K562 (cell line): ENCODE measurements at regions not wholly inside any gene's neighbourhood (a gene's known extent, or its start where the extent isn't known, plus 50 kb on each side); places are given as distances from the start of the nearest gene placed in this dataset.

Source experiments
- ATAC-seq: fragments of 200-7000 bp; cut with Tn5 transposase; 3 replicates; pipeline ENCODE4 v1.9.1; 2020; ENCODE audit warnings: moderate library complexity
- BruUV-seq: library from RNA; stranded (reverse); fragments of 400-500 nt; replicated peaks from 2 replicates; lab custom pipeline; 2021; lab: Mats Ljungman, UMichigan
- CTCF ChIA-PET: fragments of 300-600 bp; formaldehyde crosslinking; extraction: SDS; loops from one replicate; lab custom pipeline; 2021; ENCODE audit warnings: low intra/inter-chr PET ratio; lab: Yijun Ruan, JAX
- POLR2A ChIA-PET: fragments of 300-600, 350-650 bp; sonication (Branson Sonifier 250); formaldehyde crosslinking; extraction: SDS; loops from one replicate; lab custom pipeline; 2021; ENCODE audit warnings: antibody characterized with exemption, inconsistent platforms; lab: Yijun Ruan, JAX
- DNase-seq, 4 experiments: peaks; one replicate each; pipeline versions ENCODE4 v3.0.0 to v3.0.0-alpha.2; 2011 to 2018; ENCODE audit warnings: low spot score in 3 of 4, mixed read lengths in 3 of 4; ENCODE audit errors: extremely low read depth in 1 of 4
- FAIRE-seq: peaks from 2 replicates; lab custom pipeline; 2011; peaks lifted over from hg19 to GRCh38; lab: Jason Lieb, UNC
- H2AFZ ChIP-seq: 2 replicates; pipeline ENCODE4 v1.6.0; 2011; ENCODE audit warnings: low read depth, low read length, control low read depth, inconsistent platforms
- H3K27ac ChIP-seq: fragments of 200-600 bp; 3 replicates; pipeline ENCODE4 v1.8.0; 2011; ENCODE audit warnings: low read depth, mild to moderate bottlenecking, control low read depth, inconsistent platforms, low read length, moderate library complexity, mixed read lengths; ENCODE audit errors: extremely low read depth
- H3K27me3 ChIP-seq, 2 experiments: fragments of 300-600 bp in 1 of 2; 2 replicates in 1 of 2; 3 replicates in 1 of 2; pipeline versions ENCODE4 v1.6.0 to v1.8.0; 2011; ENCODE audit warnings: inconsistent platforms in 2 of 2, low read length in 2 of 2, mild to moderate bottlenecking in 1 of 2, mixed read lengths in 1 of 2, moderate library complexity in 1 of 2; ENCODE audit not compliant: control insufficient read depth in 2 of 2, insufficient read depth in 2 of 2
- H3K36me3 ChIP-seq: fragments of 300-600 bp; 3 replicates; pipeline ENCODE4 v1.8.0; 2011; ENCODE audit warnings: mild to moderate bottlenecking, low read length, inconsistent platforms; ENCODE audit not compliant: control insufficient read depth, insufficient read depth
- H3K4me1 ChIP-seq, 2 experiments: fragments of 200-600 bp in 1 of 2; replicated peaks in 1 of 2; 2 replicates in 1 of 2; 3 replicates in 1 of 2; pipeline versions ENCODE4 v1.5.1 to v1.8.0; 2011; ENCODE audit warnings: inconsistent platforms in 2 of 2, low read length in 2 of 2, mild to moderate bottlenecking in 1 of 2, mixed read lengths in 1 of 2, moderate library complexity in 1 of 2; ENCODE audit not compliant: control insufficient read depth in 2 of 2, insufficient read depth in 2 of 2
- H3K4me2 ChIP-seq: 2 replicates; pipeline ENCODE4 v1.6.1; 2011; ENCODE audit warnings: low read length, control low read depth, inconsistent platforms, mixed read lengths; ENCODE audit not compliant: insufficient read depth
- H3K4me3 ChIP-seq: fragments of 200-600 bp; sonication (generic), shearing (Covaris generic); 2 replicates; pipeline ENCODE4 v1.5.1; 2016; ENCODE audit warnings: control low read depth, inconsistent platforms
- H3K79me2 ChIP-seq: fragments of 200-600 bp; 3 replicates; pipeline ENCODE4 v1.8.0; 2011; ENCODE audit warnings: low read length, inconsistent platforms; ENCODE audit not compliant: control insufficient read depth, insufficient read depth
- H3K9ac ChIP-seq, 2 experiments: 2 replicates each; pipeline versions ENCODE4 v1.6.0 to v1.6.1; 2011; ENCODE audit warnings: low read depth in 2 of 2, low read length in 2 of 2, control low read depth in 1 of 2, inconsistent platforms in 1 of 2, mild to moderate bottlenecking in 1 of 2, mixed read lengths in 1 of 2; ENCODE audit not compliant: insufficient read depth in 1 of 2
- H3K9me1 ChIP-seq: one replicate; pipeline ENCODE4 v1.6.0; 2011; ENCODE audit warnings: inconsistent platforms, mild to moderate bottlenecking, low read length, moderate library complexity; ENCODE audit not compliant: control insufficient read depth, insufficient read depth
- H3K9me3 ChIP-seq: replicated peaks from 2 replicates; pipeline ENCODE4 v1.5.1; 2011; ENCODE audit warnings: low read depth, low read length, inconsistent platforms; ENCODE audit not compliant: control insufficient read depth, insufficient read depth
- H4K20me1 ChIP-seq: replicated peaks from 2 replicates; pipeline ENCODE4 v1.6.1; 2011; ENCODE audit warnings: low read length, inconsistent platforms, mixed read lengths; ENCODE audit not compliant: control insufficient read depth, insufficient read depth
- AFF4 ChIP-seq: sonication (generic); formaldehyde crosslinking; IDR thresholded peaks from 2 replicates; pipeline ENCODE4 v1.8.0; 2023; ENCODE audit warnings: mild to moderate bottlenecking, missing genetic modification reagents
- BHLHE40 ChIP-seq: IDR thresholded peaks from 2 replicates; pipeline ENCODE4 v1.6.1; 2011; ENCODE audit warnings: low read length, improper control_type of control experiment
- DDX20 ChIP-seq: fragments of 450-650 bp; IDR thresholded peaks from 2 replicates; pipeline ENCODE4 v1.6.1; 2016; ENCODE audit warnings: missing genetic modification characterization, low read depth, mild to moderate bottlenecking, missing compliant biosample characterization, moderate library complexity
- KDM5B ChIP-seq: fragments of 200-600 bp; sonication (generic); IDR thresholded peaks from 2 replicates; pipeline ENCODE4 v1.6.1; 2012; ENCODE audit warnings: low read depth, mild to moderate bottlenecking, moderate library complexity, low read length, control low read depth, inconsistent platforms; ENCODE audit not compliant: insufficient replicate concordance
- MBD2 ChIP-seq: sonication (generic); IDR thresholded peaks from 2 replicates; pipeline ENCODE4 v1.6.1; 2016; ENCODE audit warnings: low read depth, borderline replicate concordance
- MTA1 ChIP-seq: fragments of 450-650 bp; IDR thresholded peaks from 2 replicates; pipeline ENCODE4 v1.6.1; 2017; ENCODE audit warnings: borderline replicate concordance
- MYBL2 ChIP-seq, 2 experiments: fragments of 450-650 bp in 1 of 2; sonication (generic) in 1 of 2; formaldehyde crosslinking in 1 of 2; IDR thresholded peaks; 2 replicates each; pipeline versions ENCODE4 v1.6.1 to v1.8.1; 2017 to 2022; ENCODE audit warnings: borderline replicate concordance in 1 of 2, inconsistent platforms in 1 of 2, low read depth in 1 of 2, mild to moderate bottlenecking in 1 of 2, missing genetic modification reagents in 1 of 2, moderate library complexity in 1 of 2
- NR4A1 ChIP-seq, 2 experiments: fragments of 250-450 bp in 1 of 2; fragments of 450-650 bp in 1 of 2; sonication (Bioruptor Pico) in 1 of 2; IDR thresholded peaks; 2 replicates each; pipeline versions ENCODE4 v1.4.0 to v1.6.1; 2016 to 2020; ENCODE audit warnings: mild to moderate bottlenecking in 2 of 2, missing compliant biosample characterization in 1 of 2, missing genetic modification characterization in 1 of 2, moderate library complexity in 1 of 2
- PATZ1 ChIP-seq: fragments of 250-450 bp; sonication (Bioruptor Pico); IDR thresholded peaks from 2 replicates; pipeline ENCODE4 v1.5.0; 2020; ENCODE audit warnings: mild to moderate bottlenecking, borderline replicate concordance
- PURB ChIP-seq: sonication (generic); formaldehyde crosslinking; IDR thresholded peaks from 2 replicates; pipeline ENCODE4 v1.9.0; 2021; ENCODE audit warnings: low read depth, mild to moderate bottlenecking, missing genetic modification reagents
- SMAD2 ChIP-seq: fragments of 150-350 bp; IDR thresholded peaks from 2 replicates; pipeline ENCODE4 v1.6.1; 2014; ENCODE audit warnings: low read depth, mild to moderate bottlenecking, low read length
- THAP7 ChIP-seq: fragments of 250-450 bp; sonication (Bioruptor Pico); IDR thresholded peaks from 2 replicates; pipeline ENCODE4 v1.5.0; 2021
- ZNF324 ChIP-seq: fragments of 250-450 bp; sonication (Bioruptor Pico); IDR thresholded peaks from 2 replicates; pipeline ENCODE4 v1.4.0; 2020; ENCODE audit warnings: mild to moderate bottlenecking
- WGBS: fragments of 100-300 bp; shearing (Covaris generic); methylation state at CpG from one replicate; pipeline ENCODE4 v1.1.6; 2016; ENCODE audit warnings: low coverage, mixed read lengths; ENCODE audit not compliant: insufficient coverage; ENCODE audit errors: missing lambda C conversion rate; 5-methylcytosine and 5-hydroxymethylcytosine counted together
- in situ Hi-C: fragments of 300-500 bp; cut with MboI; formaldehyde crosslinking; loops from 4 replicates; pipeline ENCODE4 v1.15.0; 2018; ENCODE audit warnings: inconsistent platforms, mixed read lengths
- intact Hi-C: fragments of 100-400 bp; cut with micrococcal nuclease; formaldehyde crosslinking; loops from 2 replicates; pipeline ENCODE4 v1.14.2; 2022

GRCh38 chr9:91059713-91060112 lies 258.1 kb downstream of the SYK start:
- no peak for FAIRE-seq
- Histone ChIP-seq H4K20me1 (no peaks in the 10 kb centered on the region), H3K4me3 (no peak overlapping the region), H2AFZ (no peak overlapping the region), H3K27ac (no peak overlapping the region), H3K79me2 (no peaks in the 10 kb centered on the region), H3K9me3 (no peaks in the 10 kb centered on the region), H3K4me1 (no peaks in the 10 kb centered on the region; a peak in 1 of 5 replicates), H3K4me2 (no peak overlapping the region), H3K27me3 (peaks cover 0 to 7% of the 10 kb centered on the region in 2 experiments; a peak in 3 of 5 replicates), H3K9ac (no peak overlapping the region), H3K36me3 (no peaks in the 10 kb centered on the region), H3K9me1 (no peaks in the 10 kb centered on the region)
- BruUV-seq, result no TSS peak
- intact Hi-C loops (no loop called here), in situ Hi-C loops (no loop called here)
- no peak for DNase-seq
- 0% methylated on average over 1 of the region's 2 CpGs for WGBS
- ATAC-seq, result no peak
- CTCF ChIA-PET, result no interaction called here
- POLR2A ChIA-PET, result no interaction called here
- TF ChIP-seq PURB (no peak), BHLHE40 (no peak), NR4A1 (CRISPR knock-in tag; IDR thresholded peaks at IDR 0.05) (no peak), NR4A1 (tag; IDR thresholded peaks at IDR 0.05) (no peak), MBD2 (no peak), MYBL2 (IDR thresholded peaks at IDR 0.05; ENCODE audit: low read depth) (no peak), MYBL2 (CRISPR knock-in tag; IDR thresholded peaks at IDR 0.05; ENCODE audit: borderline replicate concordance) (no peak), MTA1 (no peak), ZNF324 (CRISPR knock-in tag) (no peak), PATZ1 (CRISPR knock-in tag) (no peak), KDM5B (no peak), THAP7 (CRISPR knock-in tag) (no peak), AFF4 (CRISPR knock-in tag) (no peak), DDX20 (tag) (no peak), SMAD2 (no peak)
